ENCODE measurements at regions not wholly inside any gene's neighbourhood (a gene's known extent, or its start where the extent isn't known, plus 50 kb on each side); places are given as distances from the start of the nearest gene placed in this dataset.

DNA sequence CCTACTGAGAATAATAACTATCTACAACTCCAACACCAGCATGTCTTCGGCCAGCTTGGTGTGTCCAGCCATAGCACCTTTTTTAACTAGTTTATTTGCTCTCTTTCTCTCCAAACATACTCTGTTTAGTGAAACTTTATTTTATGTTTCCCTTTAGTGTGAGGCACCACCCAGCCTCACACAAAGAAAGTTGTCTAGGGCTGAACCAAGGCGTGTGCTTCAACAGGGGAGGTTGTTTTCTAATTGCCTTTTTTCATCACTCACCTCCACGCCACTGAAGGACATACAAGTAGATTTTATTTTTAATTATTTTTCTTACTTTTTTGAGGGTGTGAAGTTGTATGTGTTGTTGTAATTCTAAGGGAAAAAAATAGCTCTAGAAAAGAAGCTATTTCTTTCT, 125.6 kb upstream of the MARCKS start:
- Histone ChIP-seq H3K27ac (ENCODE audit: insufficient read depth, low read depth, low read length) (no peak overlapping the region), H3K36me3 (ENCODE audit: control insufficient read depth in 2 of 2, extremely low read depth in 1 of 2, insufficient read depth in 2 of 2, low read length in 2 of 2) (no peaks in the 10 kb centered on the region), H4K20me1 (replicated peaks; ENCODE audit: control insufficient read depth, extremely low read depth, insufficient read depth, low read length) (no peaks in the 10 kb centered on the region), H3K27me3 (ENCODE audit: control insufficient read depth in 2 of 2, insufficient read depth in 2 of 2, low read length in 2 of 2) (no peaks in the 10 kb centered on the region), H2AFZ (ENCODE audit: low read depth, low read length) (no peak overlapping the region), H3K4me2 (ENCODE audit: insufficient read depth, low read length) (no peak overlapping the region), H3K4me3 (replicated peaks in 1 of 3; ENCODE audit: insufficient read depth in 1 of 3, low read depth in 1 of 3, low read length in 3 of 3) (no peak overlapping the region), H3K4me1 (ENCODE audit: control insufficient read depth, extremely low read depth, insufficient read depth, low read length) (no peaks in the 10 kb centered on the region), H3K9ac (replicated peaks; ENCODE audit: extremely low read depth, insufficient read depth, low read length) (no peak overlapping the region), H3K79me2 (ENCODE audit: control insufficient read depth, insufficient read depth, low read length) (no peaks in the 10 kb centered on the region), H3K9me1 (replicated peaks; ENCODE audit: control insufficient read depth, extremely low read depth, insufficient read depth, low read length) (no peaks in the 10 kb centered on the region), H3K9me3 (replicated peaks; ENCODE audit: control insufficient read depth, insufficient read depth, low read length) (no peaks in the 10 kb centered on the region)
- no peak for TF ChIP-seq FOS (IDR thresholded peaks at IDR 0.05; ENCODE audit: borderline replicate concordance, insufficient read depth, low read length)
- TF ChIP-seq GATA2 (IDR thresholded peaks at IDR 0.05; ENCODE audit: insufficient read depth, insufficient read length, low read depth, low read length) = no peak
- TF ChIP-seq POLR2AphosphoS5 (IDR thresholded peaks at IDR 0.05; ENCODE audit: insufficient read depth, low read depth, low read length) = no peak
- TF ChIP-seq MYC (IDR thresholded peaks at IDR 0.05; ENCODE audit: low read depth, low read length) = no peak
- TF ChIP-seq POLR2A (IDR thresholded peaks at IDR 0.05; ENCODE audit: low read depth, low read length) = no peak
- TF ChIP-seq, protein P1, sequence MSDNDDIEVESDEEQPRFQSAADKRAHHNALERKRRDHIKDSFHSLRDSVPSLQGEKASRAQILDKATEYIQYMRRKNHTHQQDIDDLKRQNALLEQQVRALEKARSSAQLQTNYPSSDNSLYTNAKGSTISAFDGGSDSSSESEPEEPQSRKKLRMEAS (IDR thresholded peaks at IDR 0.05; ENCODE audit: insufficient read depth, insufficient read length) = no peak
- TF ChIP-seq JUN (IDR thresholded peaks at IDR 0.05; ENCODE audit: borderline replicate concordance, insufficient read depth, insufficient read length, low read depth) = no peak
- TF ChIP-seq EZH2 (IDR thresholded peaks at IDR 0.05; ENCODE audit: borderline replicate concordance, low read depth, low read length, severe bottlenecking) = no peak
- TF ChIP-seq, protein P2, sequence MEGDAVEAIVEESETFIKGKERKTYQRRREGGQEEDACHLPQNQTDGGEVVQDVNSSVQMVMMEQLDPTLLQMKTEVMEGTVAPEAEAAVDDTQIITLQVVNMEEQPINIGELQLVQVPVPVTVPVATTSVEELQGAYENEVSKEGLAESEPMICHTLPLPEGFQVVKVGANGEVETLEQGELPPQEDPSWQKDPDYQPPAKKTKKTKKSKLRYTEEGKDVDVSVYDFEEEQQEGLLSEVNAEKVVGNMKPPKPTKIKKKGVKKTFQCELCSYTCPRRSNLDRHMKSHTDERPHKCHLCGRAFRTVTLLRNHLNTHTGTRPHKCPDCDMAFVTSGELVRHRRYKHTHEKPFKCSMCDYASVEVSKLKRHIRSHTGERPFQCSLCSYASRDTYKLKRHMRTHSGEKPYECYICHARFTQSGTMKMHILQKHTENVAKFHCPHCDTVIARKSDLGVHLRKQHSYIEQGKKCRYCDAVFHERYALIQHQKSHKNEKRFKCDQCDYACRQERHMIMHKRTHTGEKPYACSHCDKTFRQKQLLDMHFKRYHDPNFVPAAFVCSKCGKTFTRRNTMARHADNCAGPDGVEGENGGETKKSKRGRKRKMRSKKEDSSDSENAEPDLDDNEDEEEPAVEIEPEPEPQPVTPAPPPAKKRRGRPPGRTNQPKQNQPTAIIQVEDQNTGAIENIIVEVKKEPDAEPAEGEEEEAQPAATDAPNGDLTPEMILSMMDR (IDR thresholded peaks at IDR 0.05; ENCODE audit: extremely low read depth in 1 of 2, insufficient read depth in 1 of 2, low read depth in 1 of 2, low read length in 2 of 2) = no peak
- DNase-seq (ENCODE audit: low read depth, low spot score) = no peak
- FAIRE-seq = no peak
- BruUV-seq (replicated peaks) = no TSS peak
- ChIA-PET CTCF (interaction anchor here (0.6 kb wide), 1 partner anchor 1012 kb away, joined by 4 read pairs; no protein-coding TSS in a partner anchor), POLR2A (no interaction called here)
- intact Hi-C loops (cut with micrococcal nuclease) (no loop called here), dilution Hi-C loops (cut with MboI; ENCODE audit: extremely low pct_ligation_motif_present, low sequenced_read_pairs) (no loop called here)

All from endothelial cell of umbilical vein (primary cell).